ENCODE measurements at regions not wholly inside any gene's neighbourhood (a gene's known extent, or its start where the extent isn't known, plus 50 kb on each side); places are given as distances from the start of the nearest gene placed in this dataset.

DNA sequence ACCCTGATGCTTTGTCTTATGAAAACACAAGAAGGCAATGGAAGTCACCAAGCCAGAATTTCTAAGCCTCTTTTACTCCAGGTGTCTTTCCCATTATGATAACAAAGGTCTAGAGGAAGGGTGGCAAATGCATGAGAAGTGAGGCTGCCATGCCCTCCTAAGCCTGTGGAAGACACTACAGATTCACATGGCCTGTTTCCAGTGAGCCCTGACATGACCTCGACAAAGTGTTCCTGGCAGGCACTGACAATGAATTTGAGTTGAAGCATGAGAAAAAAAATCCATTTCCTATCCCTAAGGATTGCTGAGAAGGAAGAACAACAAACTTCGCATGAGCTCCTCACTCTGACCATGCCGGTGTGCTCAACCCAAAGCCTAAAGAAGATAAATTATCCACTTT lies 268.0 kb downstream of the HTR7 start (continued):
- no peak for TF ChIP-seq GABPB1 (CRISPR knock-in tag; IDR thresholded peaks at IDR 0.05)
- TF ChIP-seq SP1 (CRISPR knock-in tag; conservative IDR thresholded peaks at IDR 0.05), result no peak
- TF ChIP-seq TEAD4 (CRISPR knock-in tag; IDR thresholded peaks at IDR 0.05), result no peak
- TF ChIP-seq, protein P1, sequence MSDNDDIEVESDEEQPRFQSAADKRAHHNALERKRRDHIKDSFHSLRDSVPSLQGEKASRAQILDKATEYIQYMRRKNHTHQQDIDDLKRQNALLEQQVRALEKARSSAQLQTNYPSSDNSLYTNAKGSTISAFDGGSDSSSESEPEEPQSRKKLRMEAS (CRISPR knock-in tag; IDR thresholded peaks at IDR 0.05), result no peak
- no peak for TF ChIP-seq PRRX2 (CRISPR knock-in tag; IDR thresholded peaks at IDR 0.05)
- TF ChIP-seq HMGA2 (CRISPR knock-in tag; IDR thresholded peaks at IDR 0.05), result no peak
- TF ChIP-seq RORB (CRISPR knock-in tag; IDR thresholded peaks at IDR 0.05), result no peak
- TF ChIP-seq JUN (CRISPR knock-in tag; IDR thresholded peaks at IDR 0.05), result no peak
- TF ChIP-seq, protein P2, sequence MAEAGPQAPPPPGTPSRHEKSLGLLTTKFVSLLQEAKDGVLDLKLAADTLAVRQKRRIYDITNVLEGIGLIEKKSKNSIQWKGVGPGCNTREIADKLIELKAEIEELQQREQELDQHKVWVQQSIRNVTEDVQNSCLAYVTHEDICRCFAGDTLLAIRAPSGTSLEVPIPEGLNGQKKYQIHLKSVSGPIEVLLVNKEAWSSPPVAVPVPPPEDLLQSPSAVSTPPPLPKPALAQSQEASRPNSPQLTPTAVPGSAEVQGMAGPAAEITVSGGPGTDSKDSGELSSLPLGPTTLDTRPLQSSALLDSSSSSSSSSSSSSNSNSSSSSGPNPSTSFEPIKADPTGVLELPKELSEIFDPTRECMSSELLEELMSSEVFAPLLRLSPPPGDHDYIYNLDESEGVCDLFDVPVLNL (CRISPR knock-in tag; IDR thresholded peaks at IDR 0.05; ENCODE audit: borderline replicate concordance, low read depth), result no peak

DNA sequence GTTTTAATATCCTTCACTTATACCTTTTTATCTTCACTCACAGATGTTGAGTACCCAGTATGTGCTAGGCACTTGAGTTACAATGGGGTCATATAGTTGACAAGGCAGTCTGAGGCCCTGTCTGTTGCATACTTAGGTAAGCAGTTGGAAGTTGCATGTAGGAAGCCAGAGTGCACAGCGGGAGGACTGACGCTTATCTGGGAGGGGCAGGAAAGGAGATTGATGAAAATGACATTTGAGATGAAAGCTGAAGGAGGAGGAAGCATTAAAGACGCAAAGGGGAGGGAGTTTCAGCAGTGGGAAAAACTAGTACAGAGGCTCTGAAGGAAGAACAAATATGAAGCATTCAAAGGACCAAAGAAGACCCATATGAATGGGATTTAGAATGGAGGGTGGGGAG lies 266.2 kb downstream of the HTR7 start:
- Mint-ChIP-seq H3K4me1 (peaks cover 20% of the 10 kb centered on the region), H3K27ac (no peak overlapping the region), H3K9me3 (peaks cover 6% of the 10 kb centered on the region; the same call in 1 of the 2 replicates), H3K36me3 (no peaks in the 10 kb centered on the region), H3K4me3 (no peak overlapping the region), H3K27me3 (ENCODE audit: low read depth) (no peaks in the 10 kb centered on the region)
- ChIA-PET CTCF (interaction anchor here (0.6 to 3.9 kb wide), 5 partner anchors 7 to 443 kb away, joined by 3 to 64 read pairs (median 6); no protein-coding TSS in a partner anchor), POLR2A (no interaction called here)
- ATAC-seq (no peak), DNase-seq (ENCODE audit: low spot score) (no peak)
- TF ChIP-seq KAT7 (CRISPR knock-in tag; IDR thresholded peaks at IDR 0.05; ENCODE audit: borderline replicate concordance), result no peak
- no peak for TF ChIP-seq ZNF423 (CRISPR knock-in tag; IDR thresholded peaks at IDR 0.05)
- TF ChIP-seq, protein P3, sequence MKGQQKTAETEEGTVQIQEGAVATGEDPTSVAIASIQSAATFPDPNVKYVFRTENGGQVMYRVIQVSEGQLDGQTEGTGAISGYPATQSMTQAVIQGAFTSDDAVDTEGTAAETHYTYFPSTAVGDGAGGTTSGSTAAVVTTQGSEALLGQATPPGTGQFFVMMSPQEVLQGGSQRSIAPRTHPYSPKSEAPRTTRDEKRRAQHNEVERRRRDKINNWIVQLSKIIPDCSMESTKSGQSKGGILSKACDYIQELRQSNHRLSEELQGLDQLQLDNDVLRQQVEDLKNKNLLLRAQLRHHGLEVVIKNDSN (CRISPR knock-in tag; IDR thresholded peaks at IDR 0.05), result no peak
- TF ChIP-seq, protein P4, sequence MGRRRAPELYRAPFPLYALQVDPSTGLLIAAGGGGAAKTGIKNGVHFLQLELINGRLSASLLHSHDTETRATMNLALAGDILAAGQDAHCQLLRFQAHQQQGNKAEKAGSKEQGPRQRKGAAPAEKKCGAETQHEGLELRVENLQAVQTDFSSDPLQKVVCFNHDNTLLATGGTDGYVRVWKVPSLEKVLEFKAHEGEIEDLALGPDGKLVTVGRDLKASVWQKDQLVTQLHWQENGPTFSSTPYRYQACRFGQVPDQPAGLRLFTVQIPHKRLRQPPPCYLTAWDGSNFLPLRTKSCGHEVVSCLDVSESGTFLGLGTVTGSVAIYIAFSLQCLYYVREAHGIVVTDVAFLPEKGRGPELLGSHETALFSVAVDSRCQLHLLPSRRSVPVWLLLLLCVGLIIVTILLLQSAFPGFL (CRISPR knock-in tag; IDR thresholded peaks at IDR 0.05; ENCODE audit: borderline replicate concordance), result no peak
- TF ChIP-seq NR2C2 (CRISPR knock-in tag; IDR thresholded peaks at IDR 0.05), result no peak
- no peak for TF ChIP-seq CBFB (CRISPR knock-in tag; IDR thresholded peaks at IDR 0.05; ENCODE audit: low read depth)
- TF ChIP-seq OVOL2 (CRISPR knock-in tag; IDR thresholded peaks at IDR 0.05; ENCODE audit: borderline replicate concordance), result no peak
- no peak for TF ChIP-seq ATF1 (CRISPR knock-in tag; IDR thresholded peaks at IDR 0.05)
- no peak for TF ChIP-seq ELF4 (CRISPR knock-in tag; IDR thresholded peaks at IDR 0.05; ENCODE audit: low read depth)
- TF ChIP-seq MXD4 (CRISPR knock-in tag; IDR thresholded peaks at IDR 0.05; ENCODE audit: borderline replicate concordance), result no peak
- no peak for TF ChIP-seq GRHL2 (CRISPR knock-in tag; IDR thresholded peaks at IDR 0.05; ENCODE audit: insufficient replicate concordance, severe bottlenecking)
- TF ChIP-seq NFYB (CRISPR knock-in tag; conservative IDR thresholded peaks at IDR 0.05; ENCODE audit: low read depth), result no peak
- TF ChIP-seq, protein P5, sequence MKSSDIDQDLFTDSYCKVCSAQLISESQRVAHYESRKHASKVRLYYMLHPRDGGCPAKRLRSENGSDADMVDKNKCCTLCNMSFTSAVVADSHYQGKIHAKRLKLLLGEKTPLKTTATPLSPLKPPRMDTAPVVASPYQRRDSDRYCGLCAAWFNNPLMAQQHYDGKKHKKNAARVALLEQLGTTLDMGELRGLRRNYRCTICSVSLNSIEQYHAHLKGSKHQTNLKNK (CRISPR knock-in tag; IDR thresholded peaks at IDR 0.05), result no peak

DNA sequence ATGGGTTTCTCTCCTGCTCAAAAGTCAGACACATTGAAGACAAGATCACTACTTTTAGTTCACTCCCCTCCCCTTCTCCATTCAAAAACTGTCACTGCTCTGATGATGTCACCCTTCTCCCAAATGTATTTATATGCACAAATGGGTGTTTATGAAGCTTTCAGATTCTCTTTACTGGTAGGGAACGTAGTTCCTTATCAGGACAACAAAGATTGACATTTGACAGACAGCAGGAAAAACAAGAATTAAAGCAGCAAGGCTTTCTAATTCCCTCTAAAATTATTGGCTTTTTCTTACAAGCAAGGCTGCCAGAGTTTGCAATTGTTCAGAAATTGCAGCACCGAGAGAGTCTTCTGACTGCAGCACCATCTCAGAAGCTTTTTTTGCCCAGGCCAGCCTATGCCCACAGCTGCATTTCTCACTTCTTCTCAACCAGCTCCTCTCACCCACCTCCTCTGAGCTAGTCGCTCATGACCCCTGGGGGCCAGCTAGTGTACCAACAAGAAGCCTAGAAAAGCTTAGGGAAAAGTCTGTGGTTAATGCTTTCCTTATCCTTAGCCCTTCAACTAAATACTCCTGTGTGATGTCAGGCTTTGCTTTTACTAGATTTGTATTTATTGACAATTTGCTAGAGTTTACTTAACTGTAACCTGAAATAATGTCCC lies 265.1 kb downstream of the HTR7 start:
- Mint-ChIP-seq H3K27me3 (ENCODE audit: low read depth) (no peaks in the 10 kb centered on the region), H3K36me3 (no peaks in the 10 kb centered on the region), H3K4me1 (peaks cover 20% of the 10 kb centered on the region), H3K27ac (no peak overlapping the region), H3K9me3 (peaks cover 6% of the 10 kb centered on the region; the same call in 1 of the 2 replicates), H3K4me3 (no peak overlapping the region)
- TF ChIP-seq ESRRA (CRISPR knock-in tag; IDR thresholded peaks at IDR 0.05; ENCODE audit: borderline replicate concordance) (no peak), TEAD1 (CRISPR knock-in tag; IDR thresholded peaks at IDR 0.05) (no peak)
- TF ChIP-seq, protein P6, sequence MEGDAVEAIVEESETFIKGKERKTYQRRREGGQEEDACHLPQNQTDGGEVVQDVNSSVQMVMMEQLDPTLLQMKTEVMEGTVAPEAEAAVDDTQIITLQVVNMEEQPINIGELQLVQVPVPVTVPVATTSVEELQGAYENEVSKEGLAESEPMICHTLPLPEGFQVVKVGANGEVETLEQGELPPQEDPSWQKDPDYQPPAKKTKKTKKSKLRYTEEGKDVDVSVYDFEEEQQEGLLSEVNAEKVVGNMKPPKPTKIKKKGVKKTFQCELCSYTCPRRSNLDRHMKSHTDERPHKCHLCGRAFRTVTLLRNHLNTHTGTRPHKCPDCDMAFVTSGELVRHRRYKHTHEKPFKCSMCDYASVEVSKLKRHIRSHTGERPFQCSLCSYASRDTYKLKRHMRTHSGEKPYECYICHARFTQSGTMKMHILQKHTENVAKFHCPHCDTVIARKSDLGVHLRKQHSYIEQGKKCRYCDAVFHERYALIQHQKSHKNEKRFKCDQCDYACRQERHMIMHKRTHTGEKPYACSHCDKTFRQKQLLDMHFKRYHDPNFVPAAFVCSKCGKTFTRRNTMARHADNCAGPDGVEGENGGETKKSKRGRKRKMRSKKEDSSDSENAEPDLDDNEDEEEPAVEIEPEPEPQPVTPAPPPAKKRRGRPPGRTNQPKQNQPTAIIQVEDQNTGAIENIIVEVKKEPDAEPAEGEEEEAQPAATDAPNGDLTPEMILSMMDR (IDR thresholded peaks at IDR 0.05), result peak; percentile 64
- TF ChIP-seq, protein P7, sequence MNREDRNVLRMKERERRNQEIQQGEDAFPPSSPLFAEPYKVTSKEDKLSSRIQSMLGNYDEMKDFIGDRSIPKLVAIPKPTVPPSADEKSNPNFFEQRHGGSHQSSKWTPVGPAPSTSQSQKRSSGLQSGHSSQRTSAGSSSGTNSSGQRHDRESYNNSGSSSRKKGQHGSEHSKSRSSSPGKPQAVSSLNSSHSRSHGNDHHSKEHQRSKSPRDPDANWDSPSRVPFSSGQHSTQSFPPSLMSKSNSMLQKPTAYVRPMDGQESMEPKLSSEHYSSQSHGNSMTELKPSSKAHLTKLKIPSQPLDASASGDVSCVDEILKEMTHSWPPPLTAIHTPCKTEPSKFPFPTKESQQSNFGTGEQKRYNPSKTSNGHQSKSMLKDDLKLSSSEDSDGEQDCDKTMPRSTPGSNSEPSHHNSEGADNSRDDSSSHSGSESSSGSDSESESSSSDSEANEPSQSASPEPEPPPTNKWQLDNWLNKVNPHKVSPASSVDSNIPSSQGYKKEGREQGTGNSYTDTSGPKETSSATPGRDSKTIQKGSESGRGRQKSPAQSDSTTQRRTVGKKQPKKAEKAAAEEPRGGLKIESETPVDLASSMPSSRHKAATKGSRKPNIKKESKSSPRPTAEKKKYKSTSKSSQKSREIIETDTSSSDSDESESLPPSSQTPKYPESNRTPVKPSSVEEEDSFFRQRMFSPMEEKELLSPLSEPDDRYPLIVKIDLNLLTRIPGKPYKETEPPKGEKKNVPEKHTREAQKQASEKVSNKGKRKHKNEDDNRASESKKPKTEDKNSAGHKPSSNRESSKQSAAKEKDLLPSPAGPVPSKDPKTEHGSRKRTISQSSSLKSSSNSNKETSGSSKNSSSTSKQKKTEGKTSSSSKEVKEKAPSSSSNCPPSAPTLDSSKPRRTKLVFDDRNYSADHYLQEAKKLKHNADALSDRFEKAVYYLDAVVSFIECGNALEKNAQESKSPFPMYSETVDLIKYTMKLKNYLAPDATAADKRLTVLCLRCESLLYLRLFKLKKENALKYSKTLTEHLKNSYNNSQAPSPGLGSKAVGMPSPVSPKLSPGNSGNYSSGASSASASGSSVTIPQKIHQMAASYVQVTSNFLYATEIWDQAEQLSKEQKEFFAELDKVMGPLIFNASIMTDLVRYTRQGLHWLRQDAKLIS (CRISPR knock-in tag; IDR thresholded peaks at IDR 0.05; ENCODE audit: borderline replicate concordance), result no peak
- DNase-seq (ENCODE audit: low spot score), result peak; percentile 74
- ATAC-seq, result peak; percentile 99
- CTCF ChIA-PET, result interaction anchor here (0.6 to 3.9 kb wide), 22 partner anchors 8 to 798 kb away, joined by 3 to 64 read pairs (median 4); no protein-coding TSS in a partner anchor
- POLR2A ChIA-PET, result no interaction called here

Data from WTC11 (cell line).